ENCODE measurements at regions not wholly inside any gene's neighbourhood (a gene's known extent, or its start where the extent isn't known, plus 50 kb on each side); places are given as distances from the start of the nearest gene placed in this dataset.

DNA sequence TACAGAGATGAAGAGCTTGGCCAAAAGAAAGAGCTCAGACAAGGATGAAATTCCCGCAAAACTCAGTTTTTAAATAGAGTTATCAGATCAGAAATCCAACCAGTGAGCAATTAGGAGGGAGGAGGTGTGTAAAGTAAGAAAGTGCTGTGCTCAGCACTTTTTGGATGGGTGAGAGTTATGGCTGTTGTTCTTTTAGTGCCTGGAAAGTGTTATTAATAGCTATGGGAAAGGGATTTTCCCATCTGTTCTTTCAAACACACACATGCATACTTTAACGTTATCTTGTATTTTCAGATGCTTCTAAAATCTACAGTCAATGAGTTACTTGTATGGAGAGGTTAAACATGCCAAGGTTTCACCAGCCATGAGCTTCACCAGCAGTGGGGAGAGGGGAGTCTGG lies 107.3 kb upstream of the TMEM72 start:
- Histone ChIP-seq H3K4me2 (replicated peaks; ENCODE audit: extremely low read depth, low read length, poor library complexity, severe bottlenecking) (no peak overlapping the region), H3K79me2 (ENCODE audit: insufficient read depth, low read length) (no peaks in the 10 kb centered on the region), H3K9ac (ENCODE audit: insufficient read depth, low read length, poor library complexity, severe bottlenecking) (no peak overlapping the region), H3K36me3 (replicated peaks in 1 of 2; ENCODE audit: control insufficient read depth in 1 of 2, insufficient read depth in 2 of 2, low read length in 2 of 2) (no peaks in the 10 kb centered on the region), H3K9me3 (replicated peaks in 1 of 2; ENCODE audit: control insufficient read depth in 1 of 2, insufficient read depth in 1 of 2, low read length in 2 of 2) (no peaks in the 10 kb centered on the region), H4K20me1 (ENCODE audit: insufficient read depth, low read length) (no peaks in the 10 kb centered on the region), H3K27me3 (ENCODE audit: control insufficient read depth in 2 of 2, insufficient read depth in 2 of 2, low read length in 2 of 2) (peaks cover 0 to 4% of the 10 kb centered on the region in 2 donors), H3K27ac (ENCODE audit: low read depth in 1 of 2, low read length in 2 of 2) (no peak overlapping the region), H2AFZ (ENCODE audit: insufficient read depth, low read depth, low read length, poor library complexity, severe bottlenecking) (no peak overlapping the region), H3K4me1 (ENCODE audit: control insufficient read depth in 1 of 2, insufficient read depth in 2 of 2, low read length in 2 of 2) (no peaks in the 10 kb centered on the region), H3K4me3 (replicated peaks in 1 of 3; ENCODE audit: low read depth in 2 of 3, low read length in 3 of 3) (no peak overlapping the region)
- intact Hi-C loops (cut with micrococcal nuclease) = no loop called here
- Mint-ChIP-seq H3K36me3 (no peaks in the 10 kb centered on the region), H3K4me3 (no peak overlapping the region), H3K27ac (peak overlapping the region in 1 of 7 donors; percentile 20), H3K9me3 (peaks cover 0 to 4% (median 2%) of the 10 kb centered on the region in 7 donors), H3K4me1 (no peaks in the 10 kb centered on the region), H3K27me3 (ENCODE audit: low read depth in 3 of 3) (peaks cover 8 to 12% (median 11%) of the 10 kb centered on the region in 3 donors)
- TF ChIP-seq, protein P1, sequence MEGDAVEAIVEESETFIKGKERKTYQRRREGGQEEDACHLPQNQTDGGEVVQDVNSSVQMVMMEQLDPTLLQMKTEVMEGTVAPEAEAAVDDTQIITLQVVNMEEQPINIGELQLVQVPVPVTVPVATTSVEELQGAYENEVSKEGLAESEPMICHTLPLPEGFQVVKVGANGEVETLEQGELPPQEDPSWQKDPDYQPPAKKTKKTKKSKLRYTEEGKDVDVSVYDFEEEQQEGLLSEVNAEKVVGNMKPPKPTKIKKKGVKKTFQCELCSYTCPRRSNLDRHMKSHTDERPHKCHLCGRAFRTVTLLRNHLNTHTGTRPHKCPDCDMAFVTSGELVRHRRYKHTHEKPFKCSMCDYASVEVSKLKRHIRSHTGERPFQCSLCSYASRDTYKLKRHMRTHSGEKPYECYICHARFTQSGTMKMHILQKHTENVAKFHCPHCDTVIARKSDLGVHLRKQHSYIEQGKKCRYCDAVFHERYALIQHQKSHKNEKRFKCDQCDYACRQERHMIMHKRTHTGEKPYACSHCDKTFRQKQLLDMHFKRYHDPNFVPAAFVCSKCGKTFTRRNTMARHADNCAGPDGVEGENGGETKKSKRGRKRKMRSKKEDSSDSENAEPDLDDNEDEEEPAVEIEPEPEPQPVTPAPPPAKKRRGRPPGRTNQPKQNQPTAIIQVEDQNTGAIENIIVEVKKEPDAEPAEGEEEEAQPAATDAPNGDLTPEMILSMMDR (IDR thresholded peaks at IDR 0.05) = no peak
- DNase-seq = no peak
- WGBS (ENCODE audit: insufficient coverage) = 100% methylated on average over 1 of the region's 2 CpGs

DNA sequence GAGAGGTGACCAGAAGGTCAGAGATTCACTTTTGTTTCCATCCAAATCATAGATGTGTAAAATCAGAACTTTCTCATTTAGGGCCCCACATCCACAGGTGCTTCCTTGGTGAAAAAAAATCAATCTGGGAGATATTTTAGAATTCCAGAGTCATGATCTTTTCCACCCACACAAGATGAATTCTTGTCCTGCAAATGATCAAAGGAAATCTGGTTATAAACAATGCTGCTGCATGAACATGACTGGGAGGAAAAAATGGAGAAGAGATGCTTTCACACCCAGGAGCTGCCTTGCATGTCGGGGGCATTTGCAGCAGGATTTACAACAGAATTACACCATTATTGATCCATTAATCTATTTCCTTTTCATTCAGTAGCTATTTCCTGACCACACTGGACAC lies 106.5 kb upstream of the TMEM72 start:
- no peak overlapping the region for H3K27ac ChIP-seq (ENCODE audit: low read depth in 1 of 2, low read length in 2 of 2)
- TF ChIP-seq, protein P1 (IDR thresholded peaks at IDR 0.05) = no peak
- no peaks in the 10 kb centered on the region for H4K20me1 ChIP-seq (ENCODE audit: insufficient read depth, low read length)
- peaks cover 0 to 4% (median 2%) of the 10 kb centered on the region in 7 donors for H3K9me3 Mint-ChIP-seq
- no peaks in the 10 kb centered on the region for H3K4me1 Mint-ChIP-seq
- H3K36me3 Mint-ChIP-seq = no peaks in the 10 kb centered on the region
- no peaks in the 10 kb centered on the region for H3K36me3 ChIP-seq (replicated peaks in 1 of 2; ENCODE audit: control insufficient read depth in 1 of 2, insufficient read depth in 2 of 2, low read length in 2 of 2)
- no peak overlapping the region for H3K4me2 ChIP-seq (replicated peaks; ENCODE audit: extremely low read depth, low read length, poor library complexity, severe bottlenecking)
- WGBS (ENCODE audit: insufficient coverage) = no CpG with 5 or more reads among the region's 1 CpG
- peak overlapping the region in 1 of 7 donors; percentile 36 for H3K27ac Mint-ChIP-seq
- no peak overlapping the region for H3K4me3 Mint-ChIP-seq
- no peaks in the 10 kb centered on the region for H3K9me3 ChIP-seq (replicated peaks in 1 of 2; ENCODE audit: control insufficient read depth in 1 of 2, insufficient read depth in 1 of 2, low read length in 2 of 2)
- no peak overlapping the region for H3K9ac ChIP-seq (ENCODE audit: insufficient read depth, low read length, poor library complexity, severe bottlenecking)
- intact Hi-C loops (cut with micrococcal nuclease) = no loop called here
- H3K4me3 ChIP-seq (replicated peaks in 1 of 3; ENCODE audit: low read depth in 2 of 3, low read length in 3 of 3) = no peak overlapping the region
- no peaks in the 10 kb centered on the region for H3K79me2 ChIP-seq (ENCODE audit: insufficient read depth, low read length)
- H3K27me3 ChIP-seq (ENCODE audit: control insufficient read depth in 2 of 2, insufficient read depth in 2 of 2, low read length in 2 of 2) = peaks cover 0 to 4% of the 10 kb centered on the region in 2 donors
- no peaks in the 10 kb centered on the region for H3K4me1 ChIP-seq (ENCODE audit: control insufficient read depth in 1 of 2, insufficient read depth in 2 of 2, low read length in 2 of 2)
- no peak for DNase-seq
- H3K27me3 Mint-ChIP-seq (ENCODE audit: low read depth in 3 of 3) = peaks cover 1 to 9% (median 7%) of the 10 kb centered on the region in 3 donors
- H2AFZ ChIP-seq (ENCODE audit: insufficient read depth, low read depth, low read length, poor library complexity, severe bottlenecking) = no peak overlapping the region

All from CD14-positive monocyte (primary cell).